RWPE1 (cell line): ENCODE measurements at regions not wholly inside any gene's neighbourhood (a gene's known extent, or its start where the extent isn't known, plus 50 kb on each side); places are given as distances from the start of the nearest gene placed in this dataset.

Experiments
- CTCF ChIA-PET: fragments of 350-600 bp; sonication (Branson Sonifier 250); formaldehyde crosslinking; extraction: SDS; loops from one replicate; lab custom pipeline; 2021; lab: Yijun Ruan, JAX
- POLR2A ChIA-PET: fragments of 400-600 bp; formaldehyde crosslinking; extraction: SDS; loops from one replicate; lab custom pipeline; 2020; ENCODE audit warnings: antibody characterized with exemption; ENCODE audit not compliant: low non-redundant PET; lab: Yijun Ruan, JAX
- DNase-seq: peaks from one replicate; pipeline ENCODE4 v3.0.0; 2012; ENCODE audit warnings: low spot score
- H3K27ac ChIP-seq: fragments of 450-650 bp; 2 replicates; pipeline ENCODE4 v1.5.1; 2017
- TF ChIP-seq, protein P1 (sequence below): fragments of 450-650 bp; conservative IDR thresholded peaks from 2 replicates; pipeline ENCODE4 v1.5.1; 2017; ENCODE audit warnings: low read depth, mild to moderate bottlenecking

DNA sequence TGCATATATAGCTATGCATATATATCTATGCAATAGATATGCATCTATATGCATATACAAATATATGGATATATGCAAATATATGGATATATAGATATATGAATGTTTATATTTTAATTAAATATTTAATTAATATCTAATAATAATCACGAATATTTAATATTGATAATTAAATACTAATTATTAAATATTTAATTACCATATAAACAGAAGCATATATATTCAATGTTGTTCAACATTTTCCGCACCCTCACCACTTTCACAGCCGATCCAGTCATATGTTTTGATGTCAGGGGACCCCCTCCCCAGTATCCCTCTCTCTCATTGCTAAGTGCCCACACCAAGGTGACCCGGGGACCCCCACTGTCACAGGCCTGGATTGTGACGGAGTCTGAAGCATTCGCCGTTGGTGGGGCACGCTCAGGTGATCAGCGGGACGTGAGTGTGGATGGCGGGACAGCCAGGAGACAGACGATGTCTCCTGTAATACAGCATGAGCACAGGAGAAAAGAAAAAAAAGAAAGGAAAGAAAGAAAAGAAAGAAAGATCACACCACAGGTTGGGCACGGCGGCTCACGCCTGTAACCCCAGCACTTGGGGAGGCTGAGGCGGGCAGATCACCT is 199.7 kb downstream of the CRLF2 start:
- ChIA-PET CTCF (no interaction called here), POLR2A (no interaction called here)
- TF ChIP-seq, protein P1, sequence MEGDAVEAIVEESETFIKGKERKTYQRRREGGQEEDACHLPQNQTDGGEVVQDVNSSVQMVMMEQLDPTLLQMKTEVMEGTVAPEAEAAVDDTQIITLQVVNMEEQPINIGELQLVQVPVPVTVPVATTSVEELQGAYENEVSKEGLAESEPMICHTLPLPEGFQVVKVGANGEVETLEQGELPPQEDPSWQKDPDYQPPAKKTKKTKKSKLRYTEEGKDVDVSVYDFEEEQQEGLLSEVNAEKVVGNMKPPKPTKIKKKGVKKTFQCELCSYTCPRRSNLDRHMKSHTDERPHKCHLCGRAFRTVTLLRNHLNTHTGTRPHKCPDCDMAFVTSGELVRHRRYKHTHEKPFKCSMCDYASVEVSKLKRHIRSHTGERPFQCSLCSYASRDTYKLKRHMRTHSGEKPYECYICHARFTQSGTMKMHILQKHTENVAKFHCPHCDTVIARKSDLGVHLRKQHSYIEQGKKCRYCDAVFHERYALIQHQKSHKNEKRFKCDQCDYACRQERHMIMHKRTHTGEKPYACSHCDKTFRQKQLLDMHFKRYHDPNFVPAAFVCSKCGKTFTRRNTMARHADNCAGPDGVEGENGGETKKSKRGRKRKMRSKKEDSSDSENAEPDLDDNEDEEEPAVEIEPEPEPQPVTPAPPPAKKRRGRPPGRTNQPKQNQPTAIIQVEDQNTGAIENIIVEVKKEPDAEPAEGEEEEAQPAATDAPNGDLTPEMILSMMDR: no peak
- DNase-seq: no peak
- no peak overlapping the region for H3K27ac ChIP-seq

DNA sequence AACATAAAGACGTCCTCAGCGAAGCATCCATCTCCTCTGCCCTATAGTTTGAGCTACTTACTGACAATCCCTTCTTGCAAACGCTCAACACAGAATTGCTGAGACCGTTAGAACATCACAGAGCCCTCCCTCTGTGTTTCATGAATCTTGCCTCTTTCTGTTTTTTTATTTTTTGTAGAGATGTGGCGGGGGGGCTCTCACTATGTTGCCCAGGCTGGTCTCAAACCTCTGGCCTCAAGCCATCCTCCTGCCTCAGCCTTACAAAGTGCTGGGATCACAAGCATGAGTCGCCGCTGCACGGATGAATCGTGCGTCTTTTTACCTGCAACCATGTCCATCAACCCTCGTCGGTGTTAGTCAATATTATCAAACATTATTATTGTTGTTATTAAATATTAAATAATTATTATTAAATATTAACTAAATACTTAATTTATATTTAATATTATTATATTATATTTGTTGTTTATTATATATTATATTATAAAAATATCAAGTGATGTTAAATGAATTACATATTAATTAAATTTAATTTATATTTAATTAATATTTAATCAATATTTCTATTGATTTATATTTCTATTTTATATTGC is 200.7 kb downstream of the CRLF2 start:
- ChIA-PET CTCF (no interaction called here), POLR2A (no interaction called here)
- TF ChIP-seq, protein P1: no peak
- no peak overlapping the region for H3K27ac ChIP-seq
- no peak for DNase-seq

DNA sequence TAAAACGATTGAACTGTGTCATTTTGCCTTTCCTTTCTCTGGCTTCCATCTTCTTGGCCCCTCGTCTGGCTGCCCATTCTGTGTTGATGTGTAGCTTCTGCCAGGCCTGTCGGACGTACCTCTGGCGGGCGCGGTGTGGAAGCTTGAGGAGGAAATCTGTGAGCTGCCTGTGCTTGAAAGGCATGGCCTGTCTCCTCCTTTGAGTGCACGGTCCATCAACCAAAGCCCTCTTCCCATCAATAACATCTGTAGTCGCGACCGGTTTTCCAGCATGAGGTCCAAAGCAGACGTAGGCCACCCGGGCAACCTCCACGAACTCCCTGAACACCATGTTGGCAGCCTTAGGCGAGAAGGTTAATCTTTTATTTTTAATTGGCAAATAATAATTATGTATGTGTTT is 202.7 kb downstream of the CRLF2 start:
- POLR2A ChIA-PET: no interaction called here
- H3K27ac ChIP-seq: no peak overlapping the region
- DNase-seq: no peak
- CTCF ChIA-PET: no interaction called here
- TF ChIP-seq, protein P1: no peak

DNA sequence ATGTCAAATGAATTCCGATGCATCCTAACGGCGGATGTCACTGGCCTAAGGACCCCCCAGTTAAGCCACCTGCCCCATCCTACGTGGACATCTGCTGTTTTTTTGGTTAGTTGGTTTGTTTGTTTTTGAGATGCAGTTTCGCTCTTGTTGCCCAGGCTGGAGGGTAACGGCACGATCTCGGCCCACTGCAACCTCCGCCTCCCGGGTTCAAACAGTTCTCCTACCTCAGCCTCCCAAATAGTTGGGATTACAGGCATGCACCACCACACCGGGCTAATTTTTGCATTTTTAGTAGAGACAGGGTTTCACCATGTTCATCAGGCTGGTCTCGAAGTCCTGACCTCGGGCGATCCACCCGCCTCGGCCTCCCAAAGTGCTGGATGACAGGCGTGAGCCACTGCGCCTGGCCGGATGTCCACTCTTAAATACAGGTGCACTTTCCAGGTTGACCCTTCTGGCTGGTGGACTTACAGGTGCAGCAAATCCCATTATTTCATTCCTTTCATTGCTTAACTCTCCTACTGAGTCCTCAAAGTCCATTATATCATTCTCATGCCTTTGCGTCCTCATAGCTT is 206.2 kb downstream of the CRLF2 start:
- no peak for DNase-seq
- CTCF ChIA-PET: no interaction called here
- no peak overlapping the region for H3K27ac ChIP-seq
- POLR2A ChIA-PET: no interaction called here
- TF ChIP-seq, protein P1: no peak

DNA sequence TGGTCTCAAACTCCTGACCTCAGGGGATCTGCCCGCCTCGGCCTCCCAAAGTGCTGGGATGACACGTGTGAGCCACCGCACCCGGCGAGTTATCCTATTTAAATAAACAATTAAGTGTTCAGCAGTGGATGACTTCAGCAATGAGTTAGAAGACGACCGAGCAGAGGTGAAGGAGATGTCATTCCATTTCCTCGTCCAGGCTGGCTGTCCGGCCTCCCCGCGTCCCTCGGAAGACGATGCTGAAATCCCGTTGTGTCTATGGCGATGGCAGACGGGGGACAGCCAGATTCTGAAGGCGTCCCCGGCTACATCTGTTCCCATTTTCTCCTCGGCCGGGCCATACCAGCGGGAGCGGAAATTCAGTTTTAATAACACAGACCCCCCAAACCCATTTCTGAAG is 209.8 kb downstream of the CRLF2 start:
- no peak overlapping the region for H3K27ac ChIP-seq
- TF ChIP-seq, protein P1: no peak
- no peak for DNase-seq
- POLR2A ChIA-PET: no interaction called here
- CTCF ChIA-PET: no interaction called here

DNA sequence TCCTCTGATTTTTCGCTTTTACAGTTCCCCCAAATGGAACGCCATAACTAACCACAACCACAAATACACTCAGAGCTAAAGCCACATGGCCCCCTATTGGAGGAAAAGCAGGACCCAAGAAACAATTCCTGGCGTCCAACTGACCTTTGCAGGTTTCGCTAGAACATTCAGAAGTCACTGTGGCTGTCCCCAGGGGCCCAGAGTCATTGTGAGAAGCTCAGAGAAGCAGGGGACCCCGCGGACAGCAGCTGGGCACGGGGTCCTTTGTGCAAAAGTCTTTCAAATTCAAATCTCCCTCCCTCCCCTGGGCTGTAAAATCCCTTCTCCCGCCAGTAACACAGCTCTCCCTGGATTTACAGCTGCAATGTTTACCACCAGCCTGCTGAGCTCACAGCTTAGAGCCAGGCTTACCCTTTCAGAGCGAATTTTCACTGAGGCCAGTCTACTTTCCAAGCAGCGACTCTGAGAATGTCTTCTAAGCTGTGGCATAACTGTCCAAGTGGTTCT is 214.8 kb downstream of the CRLF2 start:
- CTCF ChIA-PET: no interaction called here
- no peak for DNase-seq

More for the DNA sequence above, 214.8 kb downstream of the CRLF2 start:
- TF ChIP-seq, protein P1: no peak
- POLR2A ChIA-PET: no interaction called here
- no peak overlapping the region for H3K27ac ChIP-seq
